ENCODE measurements at regions not wholly inside any gene's neighbourhood (a gene's known extent, or its start where the extent isn't known, plus 50 kb on each side); places are given as distances from the start of the nearest gene placed in this dataset.

GRCh38 chr7:42596737-42597136 lies 315.1 kb downstream of the C7orf25 start:
- no peak overlapping the region for H3K27ac Mint-ChIP-seq (ENCODE audit: unreplicated experiment)
- peaks cover 6% of the 10 kb centered on the region for H3K9me3 Mint-ChIP-seq (ENCODE audit: unreplicated experiment)

DNA sequence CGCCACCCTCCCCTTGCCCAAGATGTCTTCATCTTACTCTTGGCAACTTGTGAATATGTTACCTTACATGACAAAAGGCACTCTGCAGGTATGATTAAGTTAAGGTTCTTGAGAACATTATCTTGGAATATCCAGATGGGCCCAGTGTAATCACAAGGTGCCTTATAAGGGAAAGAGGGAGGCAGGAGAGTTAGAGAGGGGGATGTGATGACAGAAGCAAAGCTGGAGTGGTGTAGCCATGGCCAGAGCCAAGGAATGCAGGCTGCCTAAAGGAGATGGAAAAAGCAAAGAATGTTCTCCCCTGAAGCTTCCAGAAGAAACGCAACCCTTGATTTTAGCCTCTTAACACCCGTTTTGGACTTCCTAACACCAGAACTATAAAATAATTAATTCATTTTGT lies 318.0 kb downstream of the C7orf25 start:
- H3K36me3 Mint-ChIP-seq (ENCODE audit: low read depth, unreplicated experiment): no peaks in the 10 kb centered on the region
- no peak overlapping the region for H3K4me3 Mint-ChIP-seq (ENCODE audit: unreplicated experiment)
- no peak overlapping the region for H3K4me2 ChIP-seq (ENCODE audit: low read length)
- DNase-seq (ENCODE audit: low read depth) (no peak), FAIRE-seq (no peak)
- no peaks in the 10 kb centered on the region for H3K79me2 ChIP-seq (ENCODE audit: insufficient read depth, low read length)
- H3K4me3 ChIP-seq (ENCODE audit: insufficient read depth, low read depth, low read length): no peak overlapping the region
- H3K36me3 ChIP-seq (ENCODE audit: insufficient read depth, low read length): no peaks in the 10 kb centered on the region
- H3K27me3 ChIP-seq (ENCODE audit: insufficient read depth, low read length): no peaks in the 10 kb centered on the region
- no peak overlapping the region for H3K9ac ChIP-seq (ENCODE audit: low read length)
- TF ChIP-seq CTCF (IDR thresholded peaks at IDR 0.05; ENCODE audit: insufficient read depth, low read depth, low read length) (no peak), EZH2 (IDR thresholded peaks at IDR 0.05; ENCODE audit: insufficient read depth, low read length) (no peak)
- peaks cover 5% of the 10 kb centered on the region for H3K9me3 ChIP-seq (ENCODE audit: insufficient read depth, low read depth, low read length)
- no peak overlapping the region for H3K27ac ChIP-seq (ENCODE audit: low read depth, low read length)
- no peak overlapping the region for H2AFZ ChIP-seq (ENCODE audit: low read depth, low read length)
- peaks cover 9% of the 10 kb centered on the region for H3K9me3 Mint-ChIP-seq (ENCODE audit: unreplicated experiment)
- no peaks in the 10 kb centered on the region for H3K4me1 ChIP-seq (ENCODE audit: insufficient read depth, low read length)
- no peaks in the 10 kb centered on the region for H4K20me1 ChIP-seq (ENCODE audit: insufficient read depth, low read length)
- no peaks in the 10 kb centered on the region for H3K27me3 Mint-ChIP-seq (ENCODE audit: low read depth, unreplicated experiment)
- no peak overlapping the region for H3K27ac Mint-ChIP-seq (ENCODE audit: unreplicated experiment)
- no peaks in the 10 kb centered on the region for H3K4me1 Mint-ChIP-seq (ENCODE audit: low read depth, unreplicated experiment)

More at GRCh38 chr7:42596737-42597136, 315.1 kb downstream of the C7orf25 start:
- H3K4me1 ChIP-seq (ENCODE audit: insufficient read depth, low read length): no peaks in the 10 kb centered on the region
- no peak overlapping the region for H3K4me2 ChIP-seq (ENCODE audit: low read length)
- H2AFZ ChIP-seq (ENCODE audit: low read depth, low read length): no peak overlapping the region
- no peak overlapping the region for H3K27ac ChIP-seq (ENCODE audit: low read depth, low read length)
- Mint-ChIP-seq H3K27me3 (ENCODE audit: low read depth, unreplicated experiment) (no peaks in the 10 kb centered on the region), H3K4me1 (ENCODE audit: low read depth, unreplicated experiment) (no peaks in the 10 kb centered on the region), H3K4me3 (ENCODE audit: unreplicated experiment) (no peak overlapping the region), H3K36me3 (ENCODE audit: low read depth, unreplicated experiment) (no peaks in the 10 kb centered on the region)
- no peaks in the 10 kb centered on the region for H3K27me3 ChIP-seq (ENCODE audit: insufficient read depth, low read length)
- H3K36me3 ChIP-seq (ENCODE audit: insufficient read depth, low read length): no peaks in the 10 kb centered on the region
- no peak overlapping the region for H3K9ac ChIP-seq (ENCODE audit: low read length)
- no peaks in the 10 kb centered on the region for H3K79me2 ChIP-seq (ENCODE audit: insufficient read depth, low read length)
- H4K20me1 ChIP-seq (ENCODE audit: insufficient read depth, low read length): no peaks in the 10 kb centered on the region
- H3K4me3 ChIP-seq (ENCODE audit: insufficient read depth, low read depth, low read length): no peak overlapping the region
- DNase-seq (ENCODE audit: low read depth): no peak
- TF ChIP-seq EZH2 (IDR thresholded peaks at IDR 0.05; ENCODE audit: insufficient read depth, low read length) (no peak), CTCF (IDR thresholded peaks at IDR 0.05; ENCODE audit: insufficient read depth, low read depth, low read length) (no peak)
- peaks cover 5% of the 10 kb centered on the region for H3K9me3 ChIP-seq (ENCODE audit: insufficient read depth, low read depth, low read length)
- FAIRE-seq: no peak

GRCh38 chr7:42590771-42591310 lies 321.0 kb downstream of the C7orf25 start:
- Histone ChIP-seq H4K20me1 (ENCODE audit: insufficient read depth, low read length) (no peaks in the 10 kb centered on the region), H3K36me3 (ENCODE audit: insufficient read depth, low read length) (no peaks in the 10 kb centered on the region), H3K9me3 (ENCODE audit: insufficient read depth, low read depth, low read length) (peaks cover 5% of the 10 kb centered on the region), H3K9ac (ENCODE audit: low read length) (no peak overlapping the region), H3K27me3 (ENCODE audit: insufficient read depth, low read length) (no peaks in the 10 kb centered on the region), H3K4me1 (ENCODE audit: insufficient read depth, low read length) (no peaks in the 10 kb centered on the region), H3K27ac (ENCODE audit: low read depth, low read length) (no peak overlapping the region), H3K79me2 (ENCODE audit: insufficient read depth, low read length) (no peaks in the 10 kb centered on the region), H2AFZ (ENCODE audit: low read depth, low read length) (no peak overlapping the region), H3K4me3 (ENCODE audit: insufficient read depth, low read depth, low read length) (no peak overlapping the region), H3K4me2 (ENCODE audit: low read length) (no peak overlapping the region)
- H3K27ac Mint-ChIP-seq (ENCODE audit: unreplicated experiment): no peak overlapping the region
- FAIRE-seq (no peak), DNase-seq (ENCODE audit: low read depth) (no peak)
- no peaks in the 10 kb centered on the region for H3K36me3 Mint-ChIP-seq (ENCODE audit: low read depth, unreplicated experiment)
- H3K4me1 Mint-ChIP-seq (ENCODE audit: low read depth, unreplicated experiment): no peaks in the 10 kb centered on the region
- no peaks in the 10 kb centered on the region for H3K27me3 Mint-ChIP-seq (ENCODE audit: low read depth, unreplicated experiment)
- peaks cover 21% of the 10 kb centered on the region for H3K9me3 Mint-ChIP-seq (ENCODE audit: unreplicated experiment)
- TF ChIP-seq EZH2 (IDR thresholded peaks at IDR 0.05; ENCODE audit: insufficient read depth, low read length) (no peak), CTCF (IDR thresholded peaks at IDR 0.05; ENCODE audit: insufficient read depth, low read depth, low read length) (no peak)
- H3K4me3 Mint-ChIP-seq (ENCODE audit: unreplicated experiment): no peak overlapping the region

Measured in astrocyte (in vitro differentiated cells and primary cell).